Glutamatergic neuron (in vitro differentiated cells): ENCODE measurements at regions not wholly inside any gene's neighbourhood (a gene's known extent, or its start where the extent isn't known, plus 50 kb on each side); places are given as distances from the start of the nearest gene placed in this dataset.

Experiments used
- DNase-seq: peaks from one replicate; pipeline ENCODE4 v3.0.0; 2022
- H3K27ac Mint-ChIP-seq: one replicate; pipeline ENCODE4 v1.8.0; 2020; ENCODE audit warnings: mild to moderate bottlenecking, mixed read lengths, inconsistent platforms; ENCODE audit not compliant: unreplicated experiment
- H3K27me3 Mint-ChIP-seq: one replicate; pipeline ENCODE4 v1.8.0; 2020; ENCODE audit warnings: mild to moderate bottlenecking, moderate library complexity, mixed read lengths, inconsistent platforms; ENCODE audit not compliant: unreplicated experiment
- H3K36me3 Mint-ChIP-seq: one replicate; pipeline ENCODE4 v1.8.0; 2020; ENCODE audit warnings: mild to moderate bottlenecking, mixed read lengths, inconsistent platforms; ENCODE audit not compliant: unreplicated experiment
- H3K4me1 Mint-ChIP-seq: one replicate; pipeline ENCODE4 v1.8.0; 2020; ENCODE audit warnings: mild to moderate bottlenecking, low read depth, mixed read lengths, inconsistent platforms; ENCODE audit not compliant: unreplicated experiment
- H3K4me3 Mint-ChIP-seq: one replicate; pipeline ENCODE4 v1.8.0; 2020; ENCODE audit warnings: mild to moderate bottlenecking, mixed read lengths, inconsistent platforms; ENCODE audit not compliant: unreplicated experiment
- H3K9me3 Mint-ChIP-seq: one replicate; pipeline ENCODE4 v1.8.0; 2020; ENCODE audit warnings: mild to moderate bottlenecking, moderate library complexity, mixed read lengths, inconsistent platforms; ENCODE audit not compliant: unreplicated experiment
- TF ChIP-seq, protein P1 (sequence below): fragments of 200-600 bp; sonication (generic); IDR thresholded peaks from one replicate; pipeline ENCODE4 v1.5.0; 2021; ENCODE audit not compliant: partially characterized antibody, unreplicated experiment

GRCh38 chr5:168204165-168204564, 87.3 kb upstream of the WWC1 start:
- no peak for DNase-seq
- Mint-ChIP-seq H3K9me3 (no peaks in the 10 kb centered on the region), H3K4me3 (no peak overlapping the region), H3K36me3 (peaks cover 7% of the 10 kb centered on the region), H3K27me3 (peaks cover 4% of the 10 kb centered on the region), H3K4me1 (no peaks in the 10 kb centered on the region), H3K27ac (no peak overlapping the region)
- TF ChIP-seq, protein P1, sequence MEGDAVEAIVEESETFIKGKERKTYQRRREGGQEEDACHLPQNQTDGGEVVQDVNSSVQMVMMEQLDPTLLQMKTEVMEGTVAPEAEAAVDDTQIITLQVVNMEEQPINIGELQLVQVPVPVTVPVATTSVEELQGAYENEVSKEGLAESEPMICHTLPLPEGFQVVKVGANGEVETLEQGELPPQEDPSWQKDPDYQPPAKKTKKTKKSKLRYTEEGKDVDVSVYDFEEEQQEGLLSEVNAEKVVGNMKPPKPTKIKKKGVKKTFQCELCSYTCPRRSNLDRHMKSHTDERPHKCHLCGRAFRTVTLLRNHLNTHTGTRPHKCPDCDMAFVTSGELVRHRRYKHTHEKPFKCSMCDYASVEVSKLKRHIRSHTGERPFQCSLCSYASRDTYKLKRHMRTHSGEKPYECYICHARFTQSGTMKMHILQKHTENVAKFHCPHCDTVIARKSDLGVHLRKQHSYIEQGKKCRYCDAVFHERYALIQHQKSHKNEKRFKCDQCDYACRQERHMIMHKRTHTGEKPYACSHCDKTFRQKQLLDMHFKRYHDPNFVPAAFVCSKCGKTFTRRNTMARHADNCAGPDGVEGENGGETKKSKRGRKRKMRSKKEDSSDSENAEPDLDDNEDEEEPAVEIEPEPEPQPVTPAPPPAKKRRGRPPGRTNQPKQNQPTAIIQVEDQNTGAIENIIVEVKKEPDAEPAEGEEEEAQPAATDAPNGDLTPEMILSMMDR, result no peak

GRCh38 chr5:168207450-168208029, 83.9 kb upstream of the WWC1 start:
- TF ChIP-seq, protein P1, result no peak
- Mint-ChIP-seq H3K9me3 (no peaks in the 10 kb centered on the region), H3K4me1 (no peaks in the 10 kb centered on the region), H3K4me3 (no peak overlapping the region), H3K36me3 (peaks cover 10% of the 10 kb centered on the region), H3K27ac (no peak overlapping the region), H3K27me3 (peaks cover 6% of the 10 kb centered on the region)
- DNase-seq, result no peak

DNA sequence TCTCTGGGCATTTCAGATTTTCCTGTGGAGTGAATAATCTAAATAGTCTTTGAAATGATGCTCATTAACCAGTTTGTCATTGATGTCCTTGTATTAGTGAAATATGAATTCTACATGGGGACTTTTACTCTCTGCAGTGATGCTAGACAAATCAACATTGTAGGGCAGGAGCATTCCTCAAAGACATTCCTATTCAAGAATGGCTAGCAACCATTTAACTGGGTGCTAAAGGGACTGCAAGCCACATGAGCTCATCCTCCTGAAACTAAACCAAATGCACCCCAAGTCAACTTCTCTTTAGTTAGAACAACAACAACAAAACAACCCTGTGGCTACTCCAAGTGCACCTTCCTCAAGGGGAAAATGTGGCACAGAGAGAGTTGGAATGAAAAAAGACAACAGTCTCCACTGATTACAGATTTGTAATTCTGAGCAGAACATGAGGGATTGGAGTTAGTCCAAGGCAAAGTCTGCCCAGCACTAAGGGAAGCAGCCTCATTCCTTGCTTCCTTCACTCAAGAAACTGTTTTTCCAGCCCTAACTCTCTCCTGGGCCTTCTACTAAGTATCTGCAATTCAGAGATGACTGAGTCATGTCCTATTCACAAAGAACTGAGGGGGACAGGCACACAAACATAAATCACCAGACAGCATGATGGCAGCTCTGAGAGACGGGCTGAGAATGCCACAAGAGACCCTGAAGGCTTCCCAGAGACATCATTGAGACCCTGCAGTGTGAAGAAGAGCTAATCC, 82.0 kb upstream of the WWC1 start:
- Mint-ChIP-seq H3K36me3 (peaks cover 10% of the 10 kb centered on the region), H3K4me3 (no peak overlapping the region), H3K27ac (no peak overlapping the region), H3K27me3 (peaks cover 6% of the 10 kb centered on the region), H3K9me3 (no peaks in the 10 kb centered on the region), H3K4me1 (peaks cover 3% of the 10 kb centered on the region)
- no peak for DNase-seq
- TF ChIP-seq, protein P1, result no peak

GRCh38 chr5:168209997-168210396, 81.4 kb upstream of the WWC1 start:
- Mint-ChIP-seq H3K36me3 (peaks cover 9% of the 10 kb centered on the region), H3K4me3 (no peak overlapping the region), H3K4me1 (peaks cover 8% of the 10 kb centered on the region), H3K9me3 (no peaks in the 10 kb centered on the region), H3K27ac (no peak overlapping the region), H3K27me3 (peaks cover 6% of the 10 kb centered on the region)
- no peak for DNase-seq
- TF ChIP-seq, protein P1, result no peak

GRCh38 chr5:168211245-168211644, 80.2 kb upstream of the WWC1 start:
- Mint-ChIP-seq H3K27me3 (peaks cover 6% of the 10 kb centered on the region), H3K27ac (no peak overlapping the region), H3K4me3 (no peak overlapping the region), H3K9me3 (no peaks in the 10 kb centered on the region), H3K4me1 (peaks cover 8% of the 10 kb centered on the region), H3K36me3 (peaks cover 3% of the 10 kb centered on the region)
- no peak for DNase-seq
- TF ChIP-seq, protein P1, result no peak
